Neuronal stem cell (in vitro differentiated cells): ENCODE measurements at regions not wholly inside any gene's neighbourhood (a gene's known extent, or its start where the extent isn't known, plus 50 kb on each side); places are given as distances from the start of the nearest gene placed in this dataset.
"Not testable (repeated sequence)": the region's sequence is repeated elsewhere in the genome, so short reads cannot be mapped to it uniquely, and the experiment has no call there.

Experiments used
- DNase-seq: peaks from one replicate; pipeline ENCODE4 v3.0.0-alpha.2; 2013; ENCODE audit warnings: low spot score
- H2AFZ ChIP-seq: one replicate; pipeline ENCODE4 v1.6.1; 2013; ENCODE audit warnings: mild to moderate bottlenecking, low read length, inconsistent platforms
- H2AK5ac ChIP-seq: 2 replicates; pipeline ENCODE4 v1.6.1; 2013; ENCODE audit warnings: low read depth, mild to moderate bottlenecking, inconsistent platforms, low read length, moderate library complexity, mixed read lengths
- H2BK120ac ChIP-seq: 2 replicates; pipeline ENCODE4 v1.6.1; 2013; ENCODE audit warnings: low read depth, mild to moderate bottlenecking, inconsistent platforms, low read length, moderate library complexity, mixed read lengths
- H2BK12ac ChIP-seq: one replicate; pipeline ENCODE4 v1.6.1; 2013; ENCODE audit warnings: low read length, inconsistent platforms
- H2BK15ac ChIP-seq: 2 replicates; pipeline ENCODE4 v1.6.1; 2013; ENCODE audit warnings: mild to moderate bottlenecking, low read length, inconsistent platforms, mixed read lengths
- H2BK5ac ChIP-seq: one replicate; pipeline ENCODE4 v1.6.1; 2013; ENCODE audit warnings: inconsistent platforms, mild to moderate bottlenecking, low read length, moderate library complexity
- H3K14ac ChIP-seq: one replicate; pipeline ENCODE4 v1.6.1; 2013; ENCODE audit warnings: low read length, inconsistent platforms
- H3K18ac ChIP-seq: 2 replicates; pipeline ENCODE4 v1.6.1; 2013; ENCODE audit warnings: low read length, inconsistent platforms
- H3K23ac ChIP-seq: 2 replicates; pipeline ENCODE4 v1.6.1; 2013; ENCODE audit warnings: low read depth, mild to moderate bottlenecking, mixed read lengths, low read length, inconsistent platforms; ENCODE audit not compliant: poor library complexity
- H3K27ac ChIP-seq: replicated peaks from 3 replicates; pipeline ENCODE4 v1.5.1; 2013; ENCODE audit warnings: low read length, inconsistent platforms
- H3K27me3 ChIP-seq, 3 experiments: 2 replicates each; pipeline ENCODE4 v1.6.1; 2013; ENCODE audit warnings: low read length in 3 of 3, mild to moderate bottlenecking in 2 of 3, inconsistent platforms in 1 of 3, low read depth in 1 of 3, mixed read lengths in 1 of 3, moderate library complexity in 1 of 3; ENCODE audit not compliant: control insufficient read depth in 3 of 3, insufficient read depth in 3 of 3
- H3K36me3 ChIP-seq, 2 donors: replicated peaks in 1 of 2; 2 replicates each; pipeline ENCODE4 v1.6.1; 2013; ENCODE audit warnings: low read length in 2 of 2; ENCODE audit not compliant: control insufficient read depth in 2 of 2, insufficient read depth in 2 of 2
- H3K4ac ChIP-seq: 2 replicates; pipeline ENCODE4 v1.6.1; 2013; ENCODE audit warnings: inconsistent platforms, mild to moderate bottlenecking, low read length, moderate library complexity
- H3K4me1 ChIP-seq, 2 donors: 1 replicate in 1 of 2; 2 replicates in 1 of 2; pipeline ENCODE4 v1.6.1; 2013; ENCODE audit warnings: low read length in 2 of 2, low read depth in 1 of 2; ENCODE audit not compliant: control insufficient read depth in 2 of 2, insufficient read depth in 1 of 2
- H3K4me2 ChIP-seq: one replicate; pipeline ENCODE4 v1.6.1; 2013; ENCODE audit warnings: mild to moderate bottlenecking, low read length, inconsistent platforms; ENCODE audit not compliant: insufficient read depth, poor library complexity, severe bottlenecking
- H3K4me3 ChIP-seq, 2 donors: 2 replicates each; pipeline ENCODE4 v1.5.1; 2013; ENCODE audit warnings: low read length in 2 of 2, mild to moderate bottlenecking in 2 of 2, inconsistent platforms in 1 of 2, moderate library complexity in 1 of 2
- H3K79me1 ChIP-seq: one replicate; pipeline ENCODE4 v1.6.1; 2013; ENCODE audit warnings: low read depth, mild to moderate bottlenecking, inconsistent platforms, low read length, moderate library complexity
- H3K9ac ChIP-seq: one replicate; pipeline ENCODE4 v1.6.1; 2013; ENCODE audit warnings: mild to moderate bottlenecking, low read depth, low read length, inconsistent platforms; ENCODE audit not compliant: poor library complexity
- H3K9me3 ChIP-seq, 2 donors: replicated peaks in 1 of 2; 2 replicates each; pipeline versions ENCODE3 to v1.6.1; 2013; ENCODE audit warnings: low read length in 2 of 2, mild to moderate bottlenecking in 2 of 2, inconsistent platforms in 1 of 2, low read depth in 1 of 2, mixed read lengths in 1 of 2, moderate library complexity in 1 of 2; ENCODE audit not compliant: control insufficient read depth in 2 of 2, insufficient read depth in 1 of 2
- H4K8ac ChIP-seq: one replicate; pipeline ENCODE4 v1.6.1; 2013; ENCODE audit warnings: low read depth, mild to moderate bottlenecking, inconsistent platforms, low read length, moderate library complexity
- H4K91ac ChIP-seq: one replicate; pipeline ENCODE4 v1.6.1; 2013; ENCODE audit warnings: low read length, low read depth, mild to moderate bottlenecking, inconsistent platforms; ENCODE audit not compliant: poor library complexity
- WGBS, 2 donors: extraction: QIAGEN DNeasy Blood & Tissue Kit; methylation state at CpG; one replicate each; pipeline ENCODE4 v1.1.7; 2013; ENCODE audit warnings: missing lambda C conversion rate in 2 of 2, mixed read lengths in 1 of 2; ENCODE audit not compliant: insufficient read length in 2 of 2, insufficient replicate concordance in 1 of 2; ENCODE audit errors: extremely low coverage in 2 of 2; 5-methylcytosine and 5-hydroxymethylcytosine counted together

- H3K36me3 ChIP-seq, DNase-seq, H3K9ac ChIP-seq, H2AFZ ChIP-seq, H2BK12ac ChIP-seq, H3K27me3 ChIP-seq, H3K23ac ChIP-seq, H2BK15ac ChIP-seq, H4K8ac ChIP-seq, H3K27ac ChIP-seq, H2BK120ac ChIP-seq, H2BK5ac ChIP-seq, H3K4ac ChIP-seq, H3K4me2 ChIP-seq, H3K18ac ChIP-seq, H2AK5ac ChIP-seq, H3K79me1 ChIP-seq, H3K4me1 ChIP-seq, H3K14ac ChIP-seq, H3K4me3 ChIP-seq, H4K91ac ChIP-seq, H3K9me3 ChIP-seq: not testable (repeated sequence)
- WGBS, 2 donors: no CpG with 5 or more reads among the region's 3 CpGs
Observed at GRCh38 chr5:52165806-52166205, 621.9 kb upstream of the ITGA1 start.

- no peak overlapping the region for H3K14ac ChIP-seq
Observed at GRCh38 chr5:52173133-52173532, 614.6 kb upstream of the ITGA1 start.

GRCh38 chr5:52177193-52177592 is 610.5 kb upstream of the ITGA1 start:
- Histone ChIP-seq H2BK120ac (no peak overlapping the region), H3K4me1 (no peaks in the 10 kb centered on the region), H2BK15ac (no peak overlapping the region), H3K27ac (no peak overlapping the region), H2BK5ac (no peak overlapping the region), H3K36me3 (no peaks in the 10 kb centered on the region), H2AFZ (peak overlapping the region; percentile 53), H2BK12ac (no peak overlapping the region), H3K4me3 (no peak overlapping the region), H4K91ac (no peak overlapping the region), H3K27me3 (no peaks in the 10 kb centered on the region), H2AK5ac (no peak overlapping the region), H3K9ac (no peak overlapping the region), H3K9me3 (no peaks in the 10 kb centered on the region), H3K23ac (no peak overlapping the region), H3K18ac (no peak overlapping the region), H3K79me1 (no peaks in the 10 kb centered on the region), H3K14ac (no peak overlapping the region), H3K4ac (no peak overlapping the region), H3K4me2 (no peak overlapping the region), H4K8ac (no peak overlapping the region)
- no peak for DNase-seq
- WGBS, 2 donors: no CpG with 5 or more reads among the region's 1 CpG

More at GRCh38 chr5:52173133-52173532, 614.6 kb upstream of the ITGA1 start:
- Histone ChIP-seq H2BK15ac (no peak overlapping the region), H3K4me1 (no peaks in the 10 kb centered on the region), H3K4me3 (no peak overlapping the region), H4K91ac (no peak overlapping the region), H2AFZ (no peak overlapping the region), H3K36me3 (no peaks in the 10 kb centered on the region), H2AK5ac (no peak overlapping the region), H3K4ac (no peak overlapping the region), H3K79me1 (no peaks in the 10 kb centered on the region), H3K18ac (no peak overlapping the region), H2BK5ac (no peak overlapping the region), H3K23ac (no peak overlapping the region), H3K4me2 (no peak overlapping the region), H2BK120ac (no peak overlapping the region), H3K9ac (no peak overlapping the region), H3K27ac (no peak overlapping the region), H2BK12ac (no peak overlapping the region), H4K8ac (no peak overlapping the region), H3K9me3 (no peaks in the 10 kb centered on the region), H3K27me3 (no peaks in the 10 kb centered on the region)
- DNase-seq: no peak
- WGBS, 2 donors: no CpG with 5 or more reads among the region's 1 CpG

DNA sequence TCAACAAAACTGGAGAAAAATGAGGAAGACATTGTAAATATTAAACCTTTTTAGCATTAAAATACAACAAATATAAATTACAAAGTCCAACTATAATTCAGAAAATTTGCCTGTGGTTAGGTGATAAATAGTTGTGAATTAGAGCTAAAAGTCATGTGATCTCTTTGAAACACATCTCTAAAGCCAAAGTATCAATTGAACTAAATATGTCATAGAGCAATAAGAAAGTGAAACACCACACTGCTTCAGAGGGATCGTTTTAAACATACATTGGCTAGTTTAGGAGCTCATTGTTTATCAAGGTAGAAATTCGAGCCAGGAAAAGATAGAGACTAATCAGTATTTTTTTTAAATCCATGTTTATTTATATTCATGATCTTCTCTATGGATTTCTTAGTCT is 606.3 kb upstream of the ITGA1 start:
- Histone ChIP-seq H3K27ac (no peak overlapping the region), H3K4me2 (no peak overlapping the region), H2BK15ac (no peak overlapping the region), H3K4me3 (no peak overlapping the region), H3K14ac (no peak overlapping the region), H3K18ac (no peak overlapping the region), H2BK5ac (no peak overlapping the region), H4K91ac (no peak overlapping the region), H3K27me3 (no peaks in the 10 kb centered on the region), H2BK12ac (no peak overlapping the region), H3K23ac (no peak overlapping the region), H3K9me3 (no peaks in the 10 kb centered on the region), H2BK120ac (no peak overlapping the region), H2AK5ac (no peak overlapping the region), H3K4ac (no peak overlapping the region), H2AFZ (no peak overlapping the region), H3K9ac (no peak overlapping the region), H3K79me1 (no peaks in the 10 kb centered on the region), H3K4me1 (no peaks in the 10 kb centered on the region), H4K8ac (no peak overlapping the region), H3K36me3 (no peaks in the 10 kb centered on the region)
- no peak for DNase-seq
- WGBS, 2 donors: no CpG with 5 or more reads among the region's 2 CpGs
